ENCODE measurements at regions not wholly inside any gene's neighbourhood (a gene's known extent, or its start where the extent isn't known, plus 50 kb on each side); places are given as distances from the start of the nearest gene placed in this dataset.

- no peak for DNase-seq
- BruUV-seq (replicated peaks): no TSS peak
- H3K4me3 Mint-ChIP-seq (ENCODE audit: unreplicated experiment): no peak overlapping the region
- H3K9me3 Mint-ChIP-seq (ENCODE audit: unreplicated experiment): no peaks in the 10 kb centered on the region
- Histone ChIP-seq H3K27me3 (replicated peaks; ENCODE audit: control insufficient read depth, insufficient read depth, low read length) (no peaks in the 10 kb centered on the region), H3K4me3 (ENCODE audit: low read depth, low read length) (no peak overlapping the region), H3K4me1 (no peaks in the 10 kb centered on the region), H3K9me3 (no peaks in the 10 kb centered on the region), H3K36me3 (ENCODE audit: control insufficient read depth, insufficient read depth, low read length) (no peaks in the 10 kb centered on the region)
- intact Hi-C loops (cut with micrococcal nuclease; ENCODE audit: unreplicated experiment): no loop called here
- TF ChIP-seq CTCF (IDR thresholded peaks at IDR 0.05; ENCODE audit: insufficient read depth in 1 of 2, low read depth in 1 of 2, low read length in 1 of 2, severe bottlenecking in 1 of 2, unreplicated experiment in 1 of 2): no peak
- H3K27me3 Mint-ChIP-seq (ENCODE audit: insufficient read depth, unreplicated experiment): peaks cover 7% of the 10 kb centered on the region
- H3K27ac Mint-ChIP-seq (ENCODE audit: unreplicated experiment): no peak overlapping the region
- no peaks in the 10 kb centered on the region for H3K4me1 Mint-ChIP-seq (ENCODE audit: low read depth, unreplicated experiment)
- H3K36me3 Mint-ChIP-seq (ENCODE audit: insufficient read depth, unreplicated experiment): no peaks in the 10 kb centered on the region
- ChIA-PET CTCF (no interaction called here), POLR2A (no interaction called here)
These were observed 1189.2 kb downstream of the BCL11B start for GRCh38 chr14:98082833-98083232.

DNA sequence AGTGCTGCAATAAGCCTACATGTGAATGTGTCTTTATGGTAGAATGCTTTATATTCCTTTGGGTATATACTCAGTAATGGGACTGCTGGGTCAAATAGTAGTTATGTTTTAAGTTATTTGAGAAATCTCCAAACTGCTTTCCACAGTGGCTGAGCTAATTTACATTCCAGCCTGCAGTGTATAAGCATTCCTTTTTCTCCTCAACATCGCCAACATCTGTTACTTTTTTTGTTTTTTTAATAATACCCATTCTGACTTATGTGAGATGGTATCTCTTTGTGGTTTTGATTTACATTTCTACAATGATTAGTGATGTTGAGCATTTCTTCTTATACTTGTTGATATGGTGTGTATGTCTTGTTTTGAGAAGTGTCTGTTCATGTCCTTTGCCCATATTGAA lies 1186.2 kb downstream of the BCL11B start:
- POLR2A ChIA-PET: no interaction called here

GRCh38 chr14:98093111-98093510 lies 1178.9 kb downstream of the BCL11B start:
- H3K4me1 ChIP-seq: no peaks in the 10 kb centered on the region
- H3K4me1 Mint-ChIP-seq (ENCODE audit: low read depth, unreplicated experiment): no peaks in the 10 kb centered on the region
- BruUV-seq (replicated peaks): no TSS peak
- no peak overlapping the region for H3K4me3 ChIP-seq (ENCODE audit: low read depth, low read length)
- no peak overlapping the region for H3K4me3 Mint-ChIP-seq (ENCODE audit: unreplicated experiment)
- H3K36me3 ChIP-seq (ENCODE audit: control insufficient read depth, insufficient read depth, low read length): no peaks in the 10 kb centered on the region
- ChIA-PET POLR2A (no interaction called here), CTCF (no interaction called here)
- H3K27me3 ChIP-seq (replicated peaks; ENCODE audit: control insufficient read depth, insufficient read depth, low read length): no peaks in the 10 kb centered on the region
- DNase-seq: no peak
- H3K27me3 Mint-ChIP-seq (ENCODE audit: insufficient read depth, unreplicated experiment): peaks cover 3% of the 10 kb centered on the region
- H3K9me3 Mint-ChIP-seq (ENCODE audit: unreplicated experiment): no peaks in the 10 kb centered on the region
- TF ChIP-seq CTCF (IDR thresholded peaks at IDR 0.05; ENCODE audit: insufficient read depth in 1 of 2, low read depth in 1 of 2, low read length in 1 of 2, severe bottlenecking in 1 of 2, unreplicated experiment in 1 of 2): no peak
- no peak overlapping the region for H3K27ac Mint-ChIP-seq (ENCODE audit: unreplicated experiment)
- intact Hi-C loops (cut with micrococcal nuclease; ENCODE audit: unreplicated experiment): no loop called here
- no peaks in the 10 kb centered on the region for H3K9me3 ChIP-seq
- no peaks in the 10 kb centered on the region for H3K36me3 Mint-ChIP-seq (ENCODE audit: insufficient read depth, unreplicated experiment)

More for the DNA sequence above, 1186.2 kb downstream of the BCL11B start:
- Histone ChIP-seq H3K9me3 (no peaks in the 10 kb centered on the region), H3K36me3 (ENCODE audit: control insufficient read depth, insufficient read depth, low read length) (no peaks in the 10 kb centered on the region), H3K4me3 (ENCODE audit: low read depth, low read length) (no peak overlapping the region), H3K27me3 (replicated peaks; ENCODE audit: control insufficient read depth, insufficient read depth, low read length) (no peaks in the 10 kb centered on the region), H3K4me1 (no peaks in the 10 kb centered on the region)
- H3K4me3 Mint-ChIP-seq (ENCODE audit: unreplicated experiment): no peak overlapping the region
- intact Hi-C loops (cut with micrococcal nuclease; ENCODE audit: unreplicated experiment): no loop called here
- CTCF ChIA-PET: no interaction called here
- no peaks in the 10 kb centered on the region for H3K9me3 Mint-ChIP-seq (ENCODE audit: unreplicated experiment)
- TF ChIP-seq CTCF (IDR thresholded peaks at IDR 0.05; ENCODE audit: insufficient read depth in 1 of 2, low read depth in 1 of 2, low read length in 1 of 2, severe bottlenecking in 1 of 2, unreplicated experiment in 1 of 2): no peak
- DNase-seq: no peak
- no peaks in the 10 kb centered on the region for H3K4me1 Mint-ChIP-seq (ENCODE audit: low read depth, unreplicated experiment)
- no peaks in the 10 kb centered on the region for H3K36me3 Mint-ChIP-seq (ENCODE audit: insufficient read depth, unreplicated experiment)
- no TSS peak for BruUV-seq (replicated peaks)
- no peak overlapping the region for H3K27ac Mint-ChIP-seq (ENCODE audit: unreplicated experiment)
- peaks cover 1% of the 10 kb centered on the region for H3K27me3 Mint-ChIP-seq (ENCODE audit: insufficient read depth, unreplicated experiment)

All from Caco-2 (cell line).